ENCODE measurements at regions not wholly inside any gene's neighbourhood (a gene's known extent, or its start where the extent isn't known, plus 50 kb on each side); places are given as distances from the start of the nearest gene placed in this dataset.

DNA sequence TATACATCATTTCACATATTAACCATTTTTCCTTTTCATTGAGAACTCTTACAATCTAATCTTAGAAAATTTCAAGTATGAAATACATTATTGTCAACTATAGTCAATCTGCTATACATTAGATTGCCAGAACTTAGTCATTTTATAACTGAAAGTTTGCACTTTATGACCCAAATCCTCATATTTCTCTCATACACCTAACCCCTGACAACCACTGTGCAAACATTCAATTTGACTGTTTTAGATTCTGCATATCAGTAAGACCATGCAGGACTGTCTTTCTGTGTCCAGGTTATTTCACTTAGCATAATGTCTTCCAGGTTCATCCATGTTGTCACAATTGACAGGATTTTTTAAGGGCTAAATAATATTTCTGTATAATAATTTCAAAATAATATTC, 1299.0 kb upstream of the B3GALT2 start:
- Histone ChIP-seq H3K27me3 (ENCODE audit: insufficient read depth, low read length) (no peaks in the 10 kb centered on the region), H3K9me3 (ENCODE audit: control insufficient read depth in 1 of 2, insufficient read depth in 1 of 2, low read depth in 1 of 2, low read length in 2 of 2) (no peaks in the 10 kb centered on the region), H3K9ac (ENCODE audit: low read length) (no peak overlapping the region), H2AFZ (ENCODE audit: low read depth, low read length, poor library complexity, severe bottlenecking) (no peak overlapping the region), H3K9me2 (ENCODE audit: insufficient read depth) (no peaks in the 10 kb centered on the region), H3K4me3 (replicated peaks in 1 of 2; ENCODE audit: low read depth in 1 of 2, low read length in 2 of 2) (no peak overlapping the region), H3K27ac (ENCODE audit: low read depth, low read length) (no peak overlapping the region), H3K36me3 (ENCODE audit: control insufficient read depth in 1 of 2, insufficient read depth in 2 of 2, low read length in 2 of 2) (no peaks in the 10 kb centered on the region), H4K20me1 (ENCODE audit: insufficient read depth) (no peaks in the 10 kb centered on the region), H3K4me2 (ENCODE audit: low read length) (no peak overlapping the region), H3K4me1 (ENCODE audit: control insufficient read depth in 1 of 2, insufficient read depth in 2 of 2, low read length in 2 of 2) (no peaks in the 10 kb centered on the region), H3K79me2 (ENCODE audit: insufficient read depth, low read length) (no peaks in the 10 kb centered on the region)
- no peak for DNase-seq (ENCODE audit: low read depth, low spot score)
- intact Hi-C loops (cut with micrococcal nuclease) = no loop called here
- TF ChIP-seq POLR2AphosphoS5 (IDR thresholded peaks at IDR 0.05; ENCODE audit: low read depth, low read length) (no peak), SP1 (IDR thresholded peaks at IDR 0.05; ENCODE audit: low read depth) (no peak), TCF7L2 (IDR thresholded peaks at IDR 0.05; ENCODE audit: borderline replicate concordance, extremely low read depth, insufficient read depth, insufficient read length) (no peak), ELF1 (IDR thresholded peaks at IDR 0.05; ENCODE audit: borderline replicate concordance, low read depth) (no peak), ZNF274 (IDR thresholded peaks at IDR 0.05; ENCODE audit: low read depth, low read length) (no peak), EZH2phosphoT487 (IDR thresholded peaks at IDR 0.05; ENCODE audit: borderline replicate concordance) (no peak), SIN3A (IDR thresholded peaks at IDR 0.05; ENCODE audit: low read depth) (no peak), EZH2 (IDR thresholded peaks at IDR 0.05) (no peak)
- no TSS peak for BruUV-seq (replicated peaks)
- ChIA-PET CTCF (no interaction called here), RAD21 (ENCODE audit: low non-redundant PET in 1 of 2, low total read pairs in 2 of 2, uncharacterized antibody in 2 of 2, unreplicated experiment in 2 of 2) (no interaction called here), POLR2A (no interaction called here)
- ATAC-seq = no peak

DNA sequence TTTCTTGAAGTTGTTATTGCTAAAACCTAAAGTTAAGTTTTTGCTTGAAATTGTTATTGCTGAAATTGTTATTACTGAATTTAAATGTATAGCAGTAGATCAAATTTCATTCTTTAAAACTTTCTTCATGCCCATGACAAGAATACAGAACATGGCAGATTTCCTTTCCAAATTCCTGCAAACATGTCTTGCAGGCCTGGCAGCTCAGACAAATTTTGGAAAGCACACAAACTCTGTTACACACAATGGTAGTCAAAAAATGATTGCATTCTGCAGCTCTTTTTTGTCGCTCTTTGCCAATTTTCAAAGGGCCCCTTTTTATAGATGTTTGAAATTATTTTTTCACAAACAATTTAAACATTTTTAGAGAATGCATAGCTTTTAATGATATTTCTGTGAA, 1292.3 kb upstream of the B3GALT2 start:
- ATAC-seq (no peak), DNase-seq (ENCODE audit: low read depth, low spot score) (no peak)
- no peaks in the 10 kb centered on the region for H3K9me3 ChIP-seq (ENCODE audit: control insufficient read depth in 1 of 2, insufficient read depth in 1 of 2, low read depth in 1 of 2, low read length in 2 of 2)
- peak overlapping the region; percentile 58 for H2AFZ ChIP-seq (ENCODE audit: low read depth, low read length, poor library complexity, severe bottlenecking)
- H3K79me2 ChIP-seq (ENCODE audit: insufficient read depth, low read length) = no peaks in the 10 kb centered on the region
- H3K4me1 ChIP-seq (ENCODE audit: control insufficient read depth in 1 of 2, insufficient read depth in 2 of 2, low read length in 2 of 2) = no peaks in the 10 kb centered on the region
- intact Hi-C loops (cut with micrococcal nuclease) = no loop called here
- H3K36me3 ChIP-seq (ENCODE audit: control insufficient read depth in 1 of 2, insufficient read depth in 2 of 2, low read length in 2 of 2) = no peaks in the 10 kb centered on the region
- no peaks in the 10 kb centered on the region for H3K9me2 ChIP-seq (ENCODE audit: insufficient read depth)
- H4K20me1 ChIP-seq (ENCODE audit: insufficient read depth) = no peaks in the 10 kb centered on the region
- H3K4me2 ChIP-seq (ENCODE audit: low read length) = no peak overlapping the region
- BruUV-seq (replicated peaks) = no TSS peak
- H3K9ac ChIP-seq (ENCODE audit: low read length) = no peak overlapping the region
- CTCF ChIA-PET = no interaction called here
- H3K27me3 ChIP-seq (ENCODE audit: insufficient read depth, low read length) = no peaks in the 10 kb centered on the region
- no peak for TF ChIP-seq SIN3A (IDR thresholded peaks at IDR 0.05; ENCODE audit: low read depth)
- TF ChIP-seq, protein P1, sequence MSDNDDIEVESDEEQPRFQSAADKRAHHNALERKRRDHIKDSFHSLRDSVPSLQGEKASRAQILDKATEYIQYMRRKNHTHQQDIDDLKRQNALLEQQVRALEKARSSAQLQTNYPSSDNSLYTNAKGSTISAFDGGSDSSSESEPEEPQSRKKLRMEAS (IDR thresholded peaks at IDR 0.05) = no peak
- TF ChIP-seq, protein P2, sequence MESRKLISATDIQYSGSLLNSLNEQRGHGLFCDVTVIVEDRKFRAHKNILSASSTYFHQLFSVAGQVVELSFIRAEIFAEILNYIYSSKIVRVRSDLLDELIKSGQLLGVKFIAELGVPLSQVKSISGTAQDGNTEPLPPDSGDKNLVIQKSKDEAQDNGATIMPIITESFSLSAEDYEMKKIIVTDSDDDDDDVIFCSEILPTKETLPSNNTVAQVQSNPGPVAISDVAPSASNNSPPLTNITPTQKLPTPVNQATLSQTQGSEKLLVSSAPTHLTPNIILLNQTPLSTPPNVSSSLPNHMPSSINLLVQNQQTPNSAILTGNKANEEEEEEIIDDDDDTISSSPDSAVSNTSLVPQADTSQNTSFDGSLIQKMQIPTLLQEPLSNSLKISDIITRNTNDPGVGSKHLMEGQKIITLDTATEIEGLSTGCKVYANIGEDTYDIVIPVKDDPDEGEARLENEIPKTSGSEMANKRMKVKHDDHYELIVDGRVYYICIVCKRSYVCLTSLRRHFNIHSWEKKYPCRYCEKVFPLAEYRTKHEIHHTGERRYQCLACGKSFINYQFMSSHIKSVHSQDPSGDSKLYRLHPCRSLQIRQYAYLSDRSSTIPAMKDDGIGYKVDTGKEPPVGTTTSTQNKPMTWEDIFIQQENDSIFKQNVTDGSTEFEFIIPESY (IDR thresholded peaks at IDR 0.05; ENCODE audit: extremely low read depth, insufficient replicate concordance, low read length) = no peak
- H3K4me3 ChIP-seq (replicated peaks in 1 of 2; ENCODE audit: low read depth in 1 of 2, low read length in 2 of 2) = no peak overlapping the region
- POLR2A ChIA-PET = no interaction called here
- no peak overlapping the region for H3K27ac ChIP-seq (ENCODE audit: low read depth, low read length)
- RAD21 ChIA-PET (ENCODE audit: low non-redundant PET in 1 of 2, low total read pairs in 2 of 2, uncharacterized antibody in 2 of 2, unreplicated experiment in 2 of 2) = no interaction called here

All from HCT116 (cell line).